HepG2 (cell line): ENCODE measurements at regions not wholly inside any gene's neighbourhood (a gene's known extent, or its start where the extent isn't known, plus 50 kb on each side); places are given as distances from the start of the nearest gene placed in this dataset.

ENCODE experiments used
- ZFP36L2 ChIP-seq: sonication (generic); formaldehyde crosslinking; IDR thresholded peaks from 2 replicates; pipeline ENCODE4 v1.4.0; 2020; ENCODE audit warnings: missing genetic modification reagents
- TF ChIP-seq, protein P1 (sequence below): sonication (generic); formaldehyde crosslinking; IDR thresholded peaks from one replicate; pipeline ENCODE4 v1.5.1; 2020; ENCODE audit warnings: mild to moderate bottlenecking, missing genetic modification reagents; ENCODE audit errors: not compliant biosample characterization
- TF ChIP-seq, protein P2 (sequence below): sonication (generic); formaldehyde crosslinking; IDR thresholded peaks from 2 replicates; pipeline ENCODE4 v1.5.0; 2020; ENCODE audit warnings: mild to moderate bottlenecking, missing genetic modification reagents, borderline replicate concordance

DNA sequence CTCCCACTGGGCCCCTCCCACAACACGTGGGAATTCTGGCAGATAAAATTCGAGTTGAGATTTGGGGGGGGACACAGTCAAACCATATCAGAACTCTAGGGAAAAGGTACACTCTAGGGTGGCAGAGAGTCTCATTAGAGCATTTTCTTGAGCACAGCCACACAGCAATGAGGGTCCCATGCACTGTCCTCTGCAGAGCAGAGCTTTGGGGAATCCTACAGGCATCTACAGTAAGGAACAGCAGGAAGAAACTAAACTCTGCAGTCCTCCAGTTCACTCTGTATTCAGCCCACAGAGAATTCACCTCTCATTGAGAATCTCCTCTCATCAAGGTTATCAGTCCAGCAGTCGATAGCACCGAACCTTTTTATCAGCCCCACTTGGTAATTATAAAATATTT, 438.6 kb upstream of the NOX3 start (continued):
- TF ChIP-seq, protein P1, sequence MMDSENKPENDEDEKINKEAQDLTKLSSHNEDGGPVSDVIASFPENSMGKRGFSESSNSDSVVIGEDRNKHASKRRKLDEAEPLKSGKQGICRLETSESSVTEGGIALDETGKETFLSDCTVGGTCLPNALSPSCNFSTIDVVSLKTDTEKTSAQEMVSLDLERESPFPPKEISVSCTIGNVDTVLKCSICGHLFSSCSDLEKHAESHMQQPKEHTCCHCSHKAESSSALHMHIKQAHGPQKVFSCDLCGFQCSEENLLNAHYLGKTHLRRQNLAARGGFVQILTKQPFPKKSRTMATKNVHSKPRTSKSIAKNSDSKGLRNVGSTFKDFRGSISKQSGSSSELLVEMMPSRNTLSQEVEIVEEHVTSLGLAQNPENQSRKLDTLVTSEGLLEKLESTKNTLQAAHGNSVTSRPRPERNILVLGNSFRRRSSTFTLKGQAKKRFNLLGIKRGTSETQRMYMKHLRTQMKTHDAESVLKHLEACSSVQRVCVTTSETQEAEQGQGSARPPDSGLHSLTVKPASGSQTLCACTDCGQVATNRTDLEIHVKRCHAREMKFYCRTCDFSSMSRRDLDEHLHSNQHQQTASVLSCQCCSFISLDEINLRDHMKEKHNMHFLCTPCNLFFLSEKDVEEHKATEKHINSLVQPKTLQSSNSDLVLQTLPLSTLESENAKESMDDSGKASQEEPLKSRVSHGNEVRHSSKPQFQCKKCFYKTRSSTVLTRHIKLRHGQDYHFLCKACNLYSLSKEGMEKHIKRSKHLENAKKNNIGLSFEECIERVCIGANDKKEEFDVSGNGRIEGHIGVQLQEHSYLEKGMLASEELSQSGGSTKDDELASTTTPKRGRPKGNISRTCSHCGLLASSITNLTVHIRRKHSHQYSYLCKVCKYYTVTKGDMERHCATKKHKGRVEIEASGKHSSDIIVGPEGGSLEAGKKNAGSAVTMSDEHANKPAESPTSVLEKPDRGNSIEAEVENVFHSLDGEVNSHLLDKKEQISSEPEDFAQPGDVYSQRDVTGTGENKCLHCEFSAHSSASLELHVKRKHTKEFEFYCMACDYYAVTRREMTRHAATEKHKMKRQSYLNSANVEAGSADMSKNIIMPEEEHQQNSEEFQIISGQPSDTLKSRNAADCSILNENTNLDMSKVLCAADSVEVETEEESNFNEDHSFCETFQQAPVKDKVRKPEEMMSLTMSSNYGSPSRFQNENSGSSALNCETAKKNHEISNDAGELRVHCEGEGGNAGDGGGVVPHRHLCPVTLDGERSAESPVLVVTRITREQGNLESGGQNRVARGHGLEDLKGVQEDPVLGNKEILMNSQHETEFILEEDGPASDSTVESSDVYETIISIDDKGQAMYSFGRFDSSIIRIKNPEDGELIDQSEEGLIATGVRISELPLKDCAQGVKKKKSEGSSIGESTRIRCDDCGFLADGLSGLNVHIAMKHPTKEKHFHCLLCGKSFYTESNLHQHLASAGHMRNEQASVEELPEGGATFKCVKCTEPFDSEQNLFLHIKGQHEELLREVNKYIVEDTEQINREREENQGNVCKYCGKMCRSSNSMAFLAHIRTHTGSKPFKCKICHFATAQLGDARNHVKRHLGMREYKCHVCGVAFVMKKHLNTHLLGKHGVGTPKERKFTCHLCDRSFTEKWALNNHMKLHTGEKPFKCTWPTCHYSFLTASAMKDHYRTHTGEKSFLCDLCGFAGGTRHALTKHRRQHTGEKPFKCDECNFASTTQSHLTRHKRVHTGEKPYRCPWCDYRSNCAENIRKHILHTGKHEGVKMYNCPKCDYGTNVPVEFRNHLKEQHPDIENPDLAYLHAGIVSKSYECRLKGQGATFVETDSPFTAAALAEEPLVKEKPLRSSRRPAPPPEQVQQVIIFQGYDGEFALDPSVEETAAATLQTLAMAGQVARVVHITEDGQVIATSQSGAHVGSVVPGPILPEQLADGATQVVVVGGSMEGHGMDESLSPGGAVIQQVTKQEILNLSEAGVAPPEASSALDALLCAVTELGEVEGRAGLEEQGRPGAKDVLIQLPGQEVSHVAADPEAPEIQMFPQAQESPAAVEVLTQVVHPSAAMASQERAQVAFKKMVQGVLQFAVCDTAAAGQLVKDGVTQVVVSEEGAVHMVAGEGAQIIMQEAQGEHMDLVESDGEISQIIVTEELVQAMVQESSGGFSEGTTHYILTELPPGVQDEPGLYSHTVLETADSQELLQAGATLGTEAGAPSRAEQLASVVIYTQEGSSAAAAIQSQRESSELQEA (CRISPR knock-in tag): no peak
- TF ChIP-seq ZFP36L2: no peak
- TF ChIP-seq, protein P2, sequence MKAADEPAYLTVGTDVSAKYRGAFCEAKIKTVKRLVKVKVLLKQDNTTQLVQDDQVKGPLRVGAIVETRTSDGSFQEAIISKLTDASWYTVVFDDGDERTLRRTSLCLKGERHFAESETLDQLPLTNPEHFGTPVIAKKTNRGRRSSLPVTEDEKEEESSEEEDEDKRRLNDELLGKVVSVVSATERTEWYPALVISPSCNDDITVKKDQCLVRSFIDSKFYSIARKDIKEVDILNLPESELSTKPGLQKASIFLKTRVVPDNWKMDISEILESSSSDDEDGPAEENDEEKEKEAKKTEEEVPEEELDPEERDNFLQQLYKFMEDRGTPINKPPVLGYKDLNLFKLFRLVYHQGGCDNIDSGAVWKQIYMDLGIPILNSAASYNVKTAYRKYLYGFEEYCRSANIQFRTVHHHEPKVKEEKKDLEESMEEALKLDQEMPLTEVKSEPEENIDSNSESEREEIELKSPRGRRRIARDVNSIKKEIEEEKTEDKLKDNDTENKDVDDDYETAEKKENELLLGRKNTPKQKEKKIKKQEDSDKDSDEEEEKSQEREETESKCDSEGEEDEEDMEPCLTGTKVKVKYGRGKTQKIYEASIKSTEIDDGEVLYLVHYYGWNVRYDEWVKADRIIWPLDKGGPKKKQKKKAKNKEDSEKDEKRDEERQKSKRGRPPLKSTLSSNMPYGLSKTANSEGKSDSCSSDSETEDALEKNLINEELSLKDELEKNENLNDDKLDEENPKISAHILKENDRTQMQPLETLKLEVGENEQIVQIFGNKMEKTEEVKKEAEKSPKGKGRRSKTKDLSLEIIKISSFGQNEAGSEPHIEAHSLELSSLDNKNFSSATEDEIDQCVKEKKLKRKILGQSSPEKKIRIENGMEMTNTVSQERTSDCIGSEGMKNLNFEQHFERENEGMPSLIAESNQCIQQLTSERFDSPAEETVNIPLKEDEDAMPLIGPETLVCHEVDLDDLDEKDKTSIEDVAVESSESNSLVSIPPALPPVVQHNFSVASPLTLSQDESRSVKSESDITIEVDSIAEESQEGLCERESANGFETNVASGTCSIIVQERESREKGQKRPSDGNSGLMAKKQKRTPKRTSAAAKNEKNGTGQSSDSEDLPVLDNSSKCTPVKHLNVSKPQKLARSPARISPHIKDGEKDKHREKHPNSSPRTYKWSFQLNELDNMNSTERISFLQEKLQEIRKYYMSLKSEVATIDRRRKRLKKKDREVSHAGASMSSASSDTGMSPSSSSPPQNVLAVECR (CRISPR knock-in tag): no peak
